Esophagus squamous epithelium (tissue), 4 donors: ENCODE measurements at regions not wholly inside any gene's neighbourhood (a gene's known extent, or its start where the extent isn't known, plus 50 kb on each side); places are given as distances from the start of the nearest gene placed in this dataset.

Source experiments
- POLR2A ChIP-seq, 4 donors: fragments of 450-650 bp; IDR thresholded peaks; one replicate each; pipeline ENCODE4 v1.6.1; 2017; ENCODE audit warnings: antibody characterized with exemption in 4 of 4, mild to moderate bottlenecking in 4 of 4, moderate library complexity in 3 of 4
- TF ChIP-seq, protein P1 (sequence below), 6 experiments: fragments of 450-650 bp in 4 of 6; fragments of 200-600 bp in 2 of 6; sonication (generic) in 2 of 6; IDR thresholded peaks; one replicate each; pipeline ENCODE4 v1.5.1; 2016 to 2019; ENCODE audit warnings: antibody characterized with exemption in 6 of 6, mild to moderate bottlenecking in 4 of 6, moderate library complexity in 4 of 6

DNA sequence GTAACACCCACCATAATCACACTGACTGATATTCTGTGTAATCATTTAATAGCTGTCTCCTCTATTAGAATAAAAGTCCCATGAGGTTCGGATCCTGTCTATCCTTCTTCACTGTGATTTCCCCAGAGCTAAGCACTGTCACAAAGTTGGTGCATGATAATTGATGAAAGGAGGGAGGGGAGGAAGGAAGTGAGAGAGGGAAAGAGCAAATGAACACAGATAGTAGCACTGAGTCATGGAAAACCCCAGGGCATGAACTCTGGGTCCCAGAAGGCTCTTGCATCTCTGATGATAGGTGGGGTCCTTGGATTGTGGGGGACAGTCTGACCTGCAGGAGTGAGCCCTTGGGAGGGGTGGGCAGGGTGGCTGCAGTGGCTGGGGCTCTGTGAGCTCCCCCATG is 294.1 kb downstream of the LRFN2 start:
- TF ChIP-seq, protein P1, sequence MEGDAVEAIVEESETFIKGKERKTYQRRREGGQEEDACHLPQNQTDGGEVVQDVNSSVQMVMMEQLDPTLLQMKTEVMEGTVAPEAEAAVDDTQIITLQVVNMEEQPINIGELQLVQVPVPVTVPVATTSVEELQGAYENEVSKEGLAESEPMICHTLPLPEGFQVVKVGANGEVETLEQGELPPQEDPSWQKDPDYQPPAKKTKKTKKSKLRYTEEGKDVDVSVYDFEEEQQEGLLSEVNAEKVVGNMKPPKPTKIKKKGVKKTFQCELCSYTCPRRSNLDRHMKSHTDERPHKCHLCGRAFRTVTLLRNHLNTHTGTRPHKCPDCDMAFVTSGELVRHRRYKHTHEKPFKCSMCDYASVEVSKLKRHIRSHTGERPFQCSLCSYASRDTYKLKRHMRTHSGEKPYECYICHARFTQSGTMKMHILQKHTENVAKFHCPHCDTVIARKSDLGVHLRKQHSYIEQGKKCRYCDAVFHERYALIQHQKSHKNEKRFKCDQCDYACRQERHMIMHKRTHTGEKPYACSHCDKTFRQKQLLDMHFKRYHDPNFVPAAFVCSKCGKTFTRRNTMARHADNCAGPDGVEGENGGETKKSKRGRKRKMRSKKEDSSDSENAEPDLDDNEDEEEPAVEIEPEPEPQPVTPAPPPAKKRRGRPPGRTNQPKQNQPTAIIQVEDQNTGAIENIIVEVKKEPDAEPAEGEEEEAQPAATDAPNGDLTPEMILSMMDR (IDR thresholded peaks at IDR 0.05): no peak
- TF ChIP-seq POLR2A (IDR thresholded peaks at IDR 0.05): no peak
